GM21528 (cell line): ENCODE measurements at regions not wholly inside any gene's neighbourhood (a gene's known extent, or its start where the extent isn't known, plus 50 kb on each side); places are given as distances from the start of the nearest gene placed in this dataset.

Experiments
- ATAC-seq: cut with Tn5 transposase; IDR thresholded peaks from one replicate; pipeline ENCODE4 v1.9.1; 2021; ENCODE audit warnings: mild to moderate bottlenecking, moderate library complexity; ENCODE audit not compliant: unreplicated experiment, low FRiP score

DNA sequence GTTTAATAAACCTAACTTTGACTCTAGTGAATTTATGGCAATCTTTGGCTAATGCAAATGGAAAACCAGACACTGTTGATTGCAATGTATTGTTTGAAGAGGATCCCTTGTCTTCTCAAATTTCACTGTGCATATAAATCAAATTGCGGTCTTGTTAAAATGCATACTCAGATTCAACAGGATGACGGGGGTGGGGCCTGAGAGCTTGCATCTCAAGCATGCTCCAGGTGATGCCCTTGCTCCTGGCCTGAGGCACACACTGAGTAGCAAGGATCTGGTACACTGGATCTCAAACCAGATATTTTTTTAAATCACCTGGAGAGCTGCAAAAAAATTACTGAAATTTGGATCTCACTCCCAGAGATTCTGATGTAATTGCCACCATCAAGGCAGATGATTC lies 463.7 kb downstream of the DNAH5 start:
- no peak for ATAC-seq

DNA sequence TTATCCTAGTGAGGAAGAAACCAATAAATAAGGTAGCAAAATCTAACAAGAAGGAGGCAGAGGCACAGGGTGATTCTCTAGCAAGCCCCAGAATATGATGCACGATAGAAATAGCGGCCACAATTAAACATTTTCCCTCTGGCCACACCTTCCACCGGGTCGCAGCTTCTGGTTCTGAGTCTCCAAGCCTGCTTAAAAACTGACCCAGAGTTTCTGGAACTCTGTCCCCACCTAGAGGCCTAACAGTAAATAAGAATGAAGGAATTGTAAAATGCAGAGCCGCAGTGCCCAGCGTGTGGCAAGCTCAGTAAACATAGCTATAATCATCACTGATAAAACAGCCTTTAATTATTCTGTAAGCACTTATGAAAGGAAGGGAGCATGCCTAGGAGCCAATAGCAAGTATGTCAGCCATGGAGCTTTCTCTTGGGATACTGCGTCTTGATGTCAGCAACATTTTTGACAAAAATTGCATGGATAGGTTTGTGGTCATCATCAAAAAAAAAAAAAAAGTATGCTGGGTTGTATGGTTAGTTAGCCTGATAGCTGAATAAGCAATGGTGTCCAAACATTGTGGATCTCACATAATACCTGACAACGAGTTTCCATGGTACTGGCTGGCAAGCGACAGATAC lies 465.5 kb downstream of the DNAH5 start:
- no peak for ATAC-seq

DNA sequence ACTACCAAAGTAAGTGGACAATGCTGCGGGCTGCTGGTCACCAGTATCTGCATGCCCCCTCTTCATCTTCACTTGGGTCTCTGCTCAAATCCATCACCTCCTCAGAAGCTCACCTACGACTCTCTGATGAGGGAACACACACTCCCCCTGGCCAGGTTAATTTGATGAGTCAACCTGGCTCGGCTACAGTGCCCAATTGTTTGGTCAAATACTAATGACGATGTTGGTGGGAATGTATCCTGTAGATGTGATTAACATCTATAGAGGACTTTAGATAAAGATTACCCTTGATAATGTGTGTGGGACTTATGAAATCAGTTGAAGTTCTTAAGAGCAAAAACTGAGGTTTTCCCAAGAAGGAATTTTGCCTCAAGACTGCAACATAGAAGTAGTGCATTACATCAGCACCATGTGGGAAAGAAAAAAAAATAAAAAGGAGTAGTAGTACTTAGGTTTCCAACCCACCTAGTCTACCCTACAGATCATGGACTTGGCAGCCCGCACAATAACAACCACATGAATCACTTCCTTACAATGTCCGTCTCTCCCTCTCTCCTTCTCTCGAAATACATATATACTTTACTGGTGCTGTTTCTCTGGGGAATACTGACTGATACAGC lies 467.3 kb downstream of the DNAH5 start:
- ATAC-seq, result no peak

DNA sequence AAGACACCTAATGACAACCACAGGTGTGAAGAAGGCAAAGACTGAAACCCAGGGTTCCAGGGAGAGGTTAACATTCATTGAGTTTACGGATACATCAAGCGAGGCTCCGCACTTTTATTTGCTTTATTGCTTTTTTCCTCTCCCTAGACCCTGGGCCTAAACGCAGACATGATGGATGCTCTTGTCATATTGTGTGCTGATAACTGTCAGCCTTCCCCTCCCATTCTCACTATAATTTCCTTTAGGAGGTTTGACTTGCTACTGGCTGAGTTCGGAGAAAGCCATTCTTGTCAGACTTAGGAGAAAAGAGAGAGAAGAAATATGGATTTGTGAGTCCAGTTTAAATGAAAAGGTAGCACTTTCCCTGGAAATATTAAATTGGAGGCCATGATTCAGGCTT lies 471.6 kb downstream of the DNAH5 start:
- ATAC-seq, result no peak

DNA sequence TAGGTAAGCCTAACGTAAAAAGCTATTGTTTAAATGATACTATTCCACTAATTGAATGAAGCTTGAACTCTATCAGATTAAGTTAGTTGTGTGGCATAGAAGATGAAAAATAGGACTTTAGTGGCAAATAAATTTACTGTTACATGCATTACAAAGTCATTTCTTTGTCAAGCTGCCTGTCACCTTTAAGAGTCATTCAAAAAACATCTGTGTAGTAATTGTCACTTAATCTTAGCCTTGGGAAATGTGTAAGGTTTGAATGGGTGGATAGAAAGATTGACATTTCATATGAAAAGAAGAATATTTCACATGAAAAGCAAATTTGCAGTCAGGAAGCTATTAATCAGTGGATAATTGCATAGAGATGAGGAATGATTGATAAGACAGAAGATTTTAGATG lies 473.5 kb downstream of the DNAH5 start:
- no peak for ATAC-seq

DNA sequence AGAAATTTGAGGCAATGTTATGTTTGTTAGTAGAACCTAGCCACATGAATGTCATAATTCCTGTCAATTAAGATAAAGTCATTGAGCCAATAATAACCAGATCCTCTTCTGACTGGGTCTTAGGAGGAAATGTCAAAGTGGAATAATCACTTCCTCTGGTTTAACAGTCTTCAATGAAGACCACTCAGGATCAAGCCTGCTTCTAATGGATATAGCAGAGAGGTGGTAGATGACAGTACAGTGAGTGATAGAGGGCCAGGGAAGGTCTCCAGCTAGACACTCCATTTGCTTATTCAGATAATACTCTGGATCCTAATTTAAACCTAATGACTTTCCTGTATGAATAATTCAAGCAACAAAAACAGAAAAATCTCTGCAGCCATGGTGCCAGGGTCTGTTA lies 474.2 kb downstream of the DNAH5 start:
- ATAC-seq, result no peak

DNA sequence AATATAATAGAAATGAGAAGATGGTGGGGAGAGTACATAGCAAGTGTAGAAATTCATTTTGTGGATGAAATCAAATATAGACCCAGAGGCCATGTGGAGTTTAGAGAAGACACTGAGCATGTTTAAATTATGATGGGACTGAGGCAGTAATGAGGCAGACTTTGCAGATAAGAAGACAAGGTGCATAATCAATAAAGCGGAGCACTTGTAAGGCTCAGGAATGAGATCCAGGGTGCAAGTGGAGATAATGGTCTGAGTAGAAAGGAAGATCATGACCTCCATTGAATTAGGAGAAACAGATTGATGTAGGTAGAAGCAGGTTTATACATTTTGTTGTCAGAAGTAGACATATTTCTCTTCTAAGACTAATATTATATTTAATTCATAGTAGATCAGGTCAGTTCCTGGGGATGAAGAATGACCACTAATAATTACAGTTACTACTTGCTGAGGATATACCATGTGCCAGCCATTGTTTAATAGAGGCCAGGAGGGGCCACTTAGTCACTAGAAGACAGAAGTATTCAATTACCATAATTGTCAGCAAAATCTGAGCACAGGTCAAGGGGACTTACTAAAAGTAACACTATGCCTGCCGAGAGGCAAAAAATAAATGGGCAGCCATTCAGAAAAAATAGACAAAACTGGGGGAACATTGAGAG lies 479.8 kb downstream of the DNAH5 start:
- no peak for ATAC-seq

DNA sequence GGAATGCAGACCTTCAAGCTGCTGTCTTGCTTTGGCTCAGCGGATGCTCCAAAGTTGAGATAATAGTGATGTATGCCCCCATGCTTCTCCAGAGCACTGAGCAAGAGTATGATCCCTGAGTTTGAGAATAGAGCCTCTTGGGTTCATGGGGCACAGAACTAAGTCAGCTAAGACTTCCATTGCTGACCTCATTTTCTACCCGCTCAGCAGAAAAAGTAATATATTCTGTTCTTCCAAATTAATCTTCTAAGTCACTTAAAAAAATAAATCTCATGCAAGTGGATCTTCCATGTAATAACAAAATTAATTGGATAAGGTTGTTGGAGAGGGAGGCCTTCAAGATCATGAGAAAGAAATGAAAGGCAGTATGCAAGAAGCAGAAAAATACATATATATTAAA lies 483.9 kb downstream of the DNAH5 start:
- no peak for ATAC-seq

DNA sequence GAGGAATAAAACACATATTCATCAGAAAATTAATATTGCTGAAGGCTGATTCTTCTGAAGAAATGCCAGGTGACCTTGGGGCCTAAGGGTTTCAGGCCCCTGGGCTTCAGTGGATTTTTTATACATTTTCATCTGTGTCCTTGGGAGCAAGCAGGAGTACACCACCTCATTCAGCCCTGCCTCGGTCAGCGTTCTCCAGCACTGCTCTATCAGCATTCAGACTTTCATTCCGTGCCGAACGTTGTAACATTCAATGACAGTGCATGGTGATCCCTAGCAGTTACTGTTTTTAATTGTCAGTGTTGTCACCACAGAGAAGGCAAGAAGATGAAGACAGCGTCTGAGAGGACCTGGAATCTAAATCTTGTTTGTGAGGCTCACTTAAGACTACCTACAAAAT lies 490.4 kb downstream of the DNAH5 start:
- ATAC-seq, result no peak

DNA sequence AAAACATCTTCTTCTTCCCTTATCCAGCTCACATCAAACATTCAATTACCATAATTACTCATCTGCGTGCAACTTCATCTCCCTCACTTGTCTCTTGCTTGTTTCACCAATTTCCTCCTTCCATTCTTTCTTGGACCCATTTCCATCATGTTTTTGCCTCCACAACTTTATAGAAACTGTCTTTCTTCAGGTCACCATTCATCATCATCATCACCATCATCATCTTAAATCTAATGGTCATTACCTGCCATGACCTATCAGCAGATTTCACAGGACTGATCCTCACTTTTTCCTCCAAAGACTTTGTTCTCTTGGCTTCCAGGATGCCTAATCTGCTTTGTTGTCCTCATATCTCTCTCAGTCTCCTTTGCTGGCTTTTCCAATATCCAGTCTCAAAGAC lies 495.6 kb downstream of the DNAH5 start:
- no peak for ATAC-seq

DNA sequence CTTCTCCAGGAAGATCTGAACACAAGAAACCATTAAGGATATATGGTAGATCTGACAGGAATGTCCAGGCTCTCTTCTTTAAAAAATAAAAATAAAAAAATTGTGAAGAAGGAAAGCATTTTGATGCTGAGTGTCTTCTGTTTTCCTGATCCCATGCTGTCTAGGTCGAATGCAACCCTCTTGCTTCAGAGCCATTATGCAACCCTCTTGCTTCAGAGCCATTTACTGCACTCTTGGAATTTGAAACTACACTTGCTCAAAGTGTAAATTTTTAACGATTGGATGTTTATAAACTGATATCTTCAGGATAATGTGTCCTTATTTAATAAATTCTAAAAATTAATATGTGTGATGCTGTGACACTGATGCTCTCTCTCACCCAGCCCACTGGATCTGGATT lies 505.1 kb downstream of the DNAH5 start:
- no peak for ATAC-seq

DNA sequence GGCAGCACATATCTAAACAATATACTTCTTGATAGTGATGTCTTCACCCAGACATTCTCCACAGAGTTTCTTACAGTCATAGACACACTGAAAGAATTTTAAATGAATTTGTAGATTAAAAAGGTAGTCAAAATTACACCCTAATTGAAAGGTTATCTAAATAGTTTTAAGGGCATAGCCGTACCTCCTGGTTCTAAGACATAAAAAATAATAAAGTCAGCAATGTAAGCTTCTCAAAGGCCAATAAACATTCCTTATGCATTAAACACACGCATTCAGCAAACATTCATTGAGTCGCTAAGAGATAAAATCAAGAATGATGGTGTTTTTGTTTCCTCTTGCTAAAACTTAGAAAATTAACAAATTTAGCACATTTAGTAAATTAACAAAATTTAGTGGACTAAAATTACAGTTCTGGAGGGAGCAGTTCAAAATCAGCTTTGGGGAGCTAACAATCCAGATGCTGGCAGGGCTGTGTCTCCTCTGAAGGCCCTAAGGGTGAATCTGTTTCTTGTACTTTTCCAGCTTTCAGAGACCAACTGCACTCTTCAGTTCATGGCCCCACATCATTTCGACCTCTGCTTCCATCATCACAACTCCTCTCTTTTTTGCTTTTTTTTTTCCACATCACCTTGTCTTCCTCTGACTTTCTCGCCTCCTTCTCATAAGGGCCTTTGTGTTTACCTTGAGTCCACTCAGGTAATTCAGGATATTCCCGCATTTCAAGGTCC lies 516.5 kb downstream of the DNAH5 start:
- ATAC-seq, result no peak

DNA sequence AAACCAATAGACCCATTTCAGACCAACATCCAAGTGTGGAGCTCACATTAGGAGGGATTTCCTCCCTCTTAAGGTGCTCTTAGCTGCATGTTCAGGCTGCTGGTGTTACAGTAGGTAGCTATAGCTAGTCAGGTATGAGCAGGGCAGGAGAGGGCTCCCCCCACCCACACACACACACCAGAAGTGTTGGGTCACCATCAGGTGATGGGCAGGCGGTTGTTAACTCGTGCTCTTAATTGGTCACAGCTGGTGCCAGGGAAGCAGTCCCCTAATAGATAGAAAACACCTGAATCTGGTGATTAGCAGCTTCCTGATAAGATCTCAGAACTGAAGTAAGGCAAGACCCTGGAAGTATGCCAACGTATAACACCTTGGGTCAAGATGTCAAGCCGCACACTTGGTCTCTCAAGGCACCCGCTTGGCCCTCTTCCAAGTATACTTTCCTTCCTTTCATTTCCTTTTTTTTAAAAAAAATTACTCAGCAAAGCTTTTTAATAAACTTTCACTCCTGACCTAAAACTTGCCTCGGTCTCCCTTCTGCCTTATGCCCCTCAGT lies 532.4 kb downstream of the DNAH5 start:
- no peak for ATAC-seq

DNA sequence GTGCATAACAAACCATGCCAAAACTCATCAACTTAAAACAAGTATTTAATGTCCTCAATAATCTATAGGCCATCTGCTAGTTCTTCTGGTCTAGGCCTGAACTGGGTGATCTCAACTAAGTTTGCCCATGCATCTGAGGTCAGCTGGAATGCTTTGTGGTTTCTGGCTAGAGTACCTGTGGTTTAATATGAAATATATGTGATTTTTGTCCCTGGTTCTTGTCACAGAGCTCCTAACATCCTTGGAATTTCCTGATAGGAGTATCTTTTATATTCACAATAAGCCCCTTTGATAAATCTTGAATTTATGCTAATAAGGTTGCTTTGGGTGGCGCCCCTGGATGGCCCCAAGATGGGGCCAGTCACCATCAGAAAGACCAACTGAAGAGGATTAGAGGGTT lies 535.9 kb downstream of the DNAH5 start:
- no peak for ATAC-seq

DNA sequence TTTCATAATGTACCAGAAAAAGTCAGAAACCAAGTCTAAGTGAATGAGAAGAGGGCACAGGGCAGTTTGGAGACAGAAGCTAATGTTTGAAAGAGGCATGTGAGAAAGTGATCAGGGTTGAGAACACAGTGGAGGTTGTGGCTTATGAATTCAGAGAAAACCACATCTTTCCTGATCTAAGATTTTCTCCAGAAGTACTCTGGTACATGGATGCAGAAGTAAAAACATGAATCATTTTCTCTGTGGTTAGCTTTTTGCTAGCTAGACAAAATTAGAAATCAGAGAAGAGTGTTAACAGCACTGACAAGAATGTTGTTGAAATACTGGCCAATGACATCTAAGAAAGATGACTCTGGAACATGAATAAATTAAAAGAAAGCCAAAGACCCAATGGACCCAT lies 541.1 kb downstream of the DNAH5 start:
- no peak for ATAC-seq

DNA sequence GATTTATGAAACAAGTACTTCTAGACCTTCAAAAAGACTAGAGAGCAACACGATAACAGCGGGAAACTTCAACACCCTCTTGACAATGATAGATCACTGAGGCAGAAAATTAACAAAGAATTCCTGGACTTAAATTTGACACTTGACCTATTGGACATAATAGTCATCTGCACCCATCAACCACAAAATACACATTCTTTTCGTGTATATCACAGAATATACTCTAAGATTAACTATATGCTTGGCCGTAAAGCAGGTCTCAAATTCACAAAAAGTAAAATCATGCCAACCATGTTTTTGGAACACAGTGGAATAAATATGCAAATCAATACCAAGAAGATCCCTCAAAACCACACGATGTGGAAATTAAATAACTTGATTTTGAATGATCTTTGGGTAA lies 559.4 kb downstream of the DNAH5 start:
- ATAC-seq, result no peak

DNA sequence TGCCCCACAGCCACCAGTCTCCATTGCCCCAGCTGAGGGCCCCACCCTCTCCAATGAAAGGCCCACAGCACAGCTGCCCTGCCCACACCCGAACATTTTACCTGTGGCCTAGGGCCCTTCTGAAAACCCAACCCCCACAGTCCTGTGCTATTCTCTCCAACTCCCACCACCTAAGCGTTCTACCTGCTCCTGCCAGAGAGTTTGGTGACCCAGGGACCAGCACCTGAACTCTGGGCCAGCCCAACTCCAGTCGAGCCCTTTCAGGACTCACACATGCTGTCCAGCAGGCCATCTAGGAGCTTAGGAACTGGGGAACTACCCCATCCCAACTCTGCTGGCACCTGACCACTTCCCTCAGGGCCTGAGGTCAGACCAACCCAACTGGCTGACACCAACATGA lies 562.3 kb downstream of the DNAH5 start:
- no peak for ATAC-seq

DNA sequence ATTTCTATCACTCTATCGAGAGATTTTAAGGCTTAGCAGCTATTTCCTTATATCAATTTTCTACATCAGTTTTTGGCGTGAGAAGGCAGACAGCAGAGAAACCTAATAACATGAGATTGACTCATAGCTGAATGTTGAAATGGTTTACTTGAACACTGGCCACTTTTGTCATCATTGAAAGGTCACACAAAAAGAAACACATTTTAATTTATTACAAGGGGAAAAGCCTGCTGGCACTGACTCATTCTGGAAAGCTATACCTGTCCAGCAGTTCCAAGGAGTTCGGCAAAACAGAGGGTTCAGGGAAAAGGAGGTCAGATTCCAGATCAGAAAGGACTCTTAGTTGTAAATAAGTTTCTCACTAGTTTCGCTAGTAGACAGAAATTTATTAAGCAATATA lies 566.4 kb downstream of the DNAH5 start:
- no peak for ATAC-seq

DNA sequence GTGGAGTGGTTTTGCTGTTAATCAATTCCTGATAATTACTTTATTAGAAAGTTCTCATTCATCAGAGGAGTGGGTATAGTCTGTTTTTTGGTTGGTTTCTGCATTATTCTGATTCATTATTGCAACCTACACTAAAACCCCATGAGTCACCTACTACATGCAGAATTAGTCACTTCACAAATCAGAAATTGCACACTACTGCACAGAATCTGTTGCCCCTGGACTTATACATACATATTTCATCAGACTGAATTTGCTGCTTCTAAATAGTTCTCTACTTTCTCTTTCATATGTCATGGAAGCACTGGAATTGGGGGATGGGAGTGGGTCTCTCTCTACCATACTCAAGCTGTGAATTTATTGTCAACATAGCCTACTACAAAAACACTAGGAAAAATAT lies 585.1 kb downstream of the DNAH5 start:
- ATAC-seq, result no peak

DNA sequence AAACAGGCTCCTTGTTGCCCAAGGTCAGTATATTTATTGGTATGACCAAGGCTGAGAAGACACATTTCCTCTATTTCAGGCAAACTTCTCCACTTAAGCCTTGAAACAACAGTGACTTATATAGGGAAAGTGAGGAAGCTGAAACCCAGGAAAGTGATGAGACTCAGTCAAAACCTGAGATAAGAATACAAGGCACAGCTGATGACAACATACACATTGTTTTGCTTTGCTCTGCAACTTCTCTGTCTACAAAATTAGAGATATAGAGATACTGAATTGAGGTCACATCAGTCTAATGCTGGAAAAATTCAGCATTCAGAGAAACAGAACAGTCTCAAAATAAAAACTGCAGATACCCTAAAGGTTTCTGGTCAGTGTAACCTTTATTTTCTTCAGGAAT lies 586.1 kb downstream of the DNAH5 start:
- ATAC-seq, result no peak

DNA sequence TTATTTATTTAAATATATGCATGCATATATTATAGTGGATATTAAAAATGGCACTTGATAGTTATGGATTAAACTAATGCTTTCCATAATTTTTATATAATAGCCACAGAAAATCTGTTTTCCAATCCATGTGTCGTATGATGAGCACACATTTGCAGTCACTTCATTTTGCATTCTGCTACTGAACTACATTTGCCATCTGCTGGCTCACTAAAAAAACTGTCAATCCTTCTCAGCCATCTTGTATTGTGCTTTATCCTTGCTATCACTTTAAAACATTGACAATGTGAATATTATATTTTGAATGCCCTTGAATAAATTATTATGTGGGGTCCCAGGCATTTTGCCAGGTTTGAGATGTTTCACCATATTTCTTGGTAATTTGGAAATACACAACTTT lies 586.6 kb downstream of the DNAH5 start:
- no peak for ATAC-seq
